ENCODE measurements at regions not wholly inside any gene's neighbourhood (a gene's known extent, or its start where the extent isn't known, plus 50 kb on each side); places are given as distances from the start of the nearest gene placed in this dataset.

DNA sequence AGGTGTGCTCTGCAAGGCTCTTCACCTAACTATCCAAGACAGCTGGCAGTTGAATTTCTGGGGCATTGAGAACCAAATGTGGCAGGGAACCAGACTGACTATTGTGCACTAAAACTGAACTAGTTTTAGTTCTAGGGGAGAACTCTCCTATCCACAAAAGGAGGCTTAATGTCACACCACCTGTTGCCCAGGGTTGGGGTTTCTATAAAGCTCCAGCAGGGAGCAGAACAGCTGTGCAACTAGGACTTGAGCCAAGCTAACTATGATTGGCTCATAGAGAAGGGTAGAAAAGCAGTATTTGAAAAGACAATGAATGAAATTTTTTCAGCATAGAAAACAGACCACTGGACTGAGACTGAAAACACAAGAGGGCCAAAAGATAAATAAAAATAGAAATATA lies 53.3 kb upstream of the FGGY start:
- peaks cover 3% of the 10 kb centered on the region; the same call in 1 of the 2 replicates for H3K27me3 Mint-ChIP-seq (ENCODE audit: insufficient read depth)
- H3K27ac Mint-ChIP-seq: no peak overlapping the region
- peaks cover 11% of the 10 kb centered on the region; the same call in 1 of the 2 replicates for H3K36me3 Mint-ChIP-seq (ENCODE audit: low read depth)
- TF ChIP-seq, protein P1, sequence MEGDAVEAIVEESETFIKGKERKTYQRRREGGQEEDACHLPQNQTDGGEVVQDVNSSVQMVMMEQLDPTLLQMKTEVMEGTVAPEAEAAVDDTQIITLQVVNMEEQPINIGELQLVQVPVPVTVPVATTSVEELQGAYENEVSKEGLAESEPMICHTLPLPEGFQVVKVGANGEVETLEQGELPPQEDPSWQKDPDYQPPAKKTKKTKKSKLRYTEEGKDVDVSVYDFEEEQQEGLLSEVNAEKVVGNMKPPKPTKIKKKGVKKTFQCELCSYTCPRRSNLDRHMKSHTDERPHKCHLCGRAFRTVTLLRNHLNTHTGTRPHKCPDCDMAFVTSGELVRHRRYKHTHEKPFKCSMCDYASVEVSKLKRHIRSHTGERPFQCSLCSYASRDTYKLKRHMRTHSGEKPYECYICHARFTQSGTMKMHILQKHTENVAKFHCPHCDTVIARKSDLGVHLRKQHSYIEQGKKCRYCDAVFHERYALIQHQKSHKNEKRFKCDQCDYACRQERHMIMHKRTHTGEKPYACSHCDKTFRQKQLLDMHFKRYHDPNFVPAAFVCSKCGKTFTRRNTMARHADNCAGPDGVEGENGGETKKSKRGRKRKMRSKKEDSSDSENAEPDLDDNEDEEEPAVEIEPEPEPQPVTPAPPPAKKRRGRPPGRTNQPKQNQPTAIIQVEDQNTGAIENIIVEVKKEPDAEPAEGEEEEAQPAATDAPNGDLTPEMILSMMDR (IDR thresholded peaks at IDR 0.05): no peak
- no peak for DNase-seq
- peaks cover 3% of the 10 kb centered on the region for H3K4me1 Mint-ChIP-seq (ENCODE audit: low read depth)
- H3K4me3 Mint-ChIP-seq: no peak overlapping the region
- peaks cover 22% of the 10 kb centered on the region for H3K9me3 Mint-ChIP-seq

DNA sequence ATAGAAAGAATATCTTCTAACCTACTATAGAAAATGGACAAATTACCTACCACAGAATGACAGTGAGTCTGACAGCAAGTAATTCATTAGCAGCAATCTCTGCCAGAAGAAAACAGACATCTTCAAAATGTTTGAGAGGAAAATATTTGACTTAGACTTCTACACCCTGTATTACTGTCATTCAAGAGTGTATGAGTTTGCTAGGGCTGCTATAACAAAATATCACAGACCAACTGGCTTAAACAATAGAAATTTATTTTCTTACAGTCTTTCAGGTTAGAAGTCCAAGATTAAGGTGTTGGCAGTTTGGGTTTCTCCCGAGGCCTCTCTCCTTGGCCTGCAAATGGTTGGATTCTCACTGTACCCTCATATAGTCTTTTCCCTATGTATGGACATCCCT lies 52.9 kb upstream of the FGGY start:
- no peak overlapping the region for H3K27ac Mint-ChIP-seq
- TF ChIP-seq, protein P1 (IDR thresholded peaks at IDR 0.05): no peak
- no peak for DNase-seq
- H3K36me3 Mint-ChIP-seq (ENCODE audit: low read depth): peaks cover 11% of the 10 kb centered on the region; the same call in 1 of the 2 replicates
- H3K27me3 Mint-ChIP-seq (ENCODE audit: insufficient read depth): peaks cover 3% of the 10 kb centered on the region; the same call in 1 of the 2 replicates
- H3K4me3 Mint-ChIP-seq: no peak overlapping the region
- no peaks in the 10 kb centered on the region for H3K4me1 Mint-ChIP-seq (ENCODE audit: low read depth)
- peaks cover 22% of the 10 kb centered on the region for H3K9me3 Mint-ChIP-seq

- no peak for DNase-seq
- peaks cover 3% of the 10 kb centered on the region; the same call in 1 of the 2 replicates for H3K27me3 Mint-ChIP-seq (ENCODE audit: insufficient read depth)
- no peaks in the 10 kb centered on the region for H3K4me1 Mint-ChIP-seq (ENCODE audit: low read depth)
- H3K4me3 Mint-ChIP-seq: no peak overlapping the region
- no peak overlapping the region for H3K27ac Mint-ChIP-seq
- TF ChIP-seq, protein P1 (IDR thresholded peaks at IDR 0.05): no peak
- peaks cover 22% of the 10 kb centered on the region for H3K9me3 Mint-ChIP-seq
- H3K36me3 Mint-ChIP-seq (ENCODE audit: low read depth): peaks cover 11% of the 10 kb centered on the region; the same call in 1 of the 2 replicates
Measured at GRCh38 chr1:59244891-59245290, 52.0 kb upstream of the FGGY start.

Measured in HFFc6 (cell line).